Activated CD4-positive, CD25-positive, alpha-beta regulatory T cell (primary cell): ENCODE measurements at regions not wholly inside any gene's neighbourhood (a gene's known extent, or its start where the extent isn't known, plus 50 kb on each side); places are given as distances from the start of the nearest gene placed in this dataset.
"Not testable (repeated sequence)": the region's sequence is repeated elsewhere in the genome, so short reads cannot be mapped to it uniquely, and the experiment has no call there.

ENCODE experiments used
- DNase-seq, 4 experiments: peaks; one replicate each; lab custom pipeline; 2025; lab: John Stamatoyannopoulos, UW

DNA sequence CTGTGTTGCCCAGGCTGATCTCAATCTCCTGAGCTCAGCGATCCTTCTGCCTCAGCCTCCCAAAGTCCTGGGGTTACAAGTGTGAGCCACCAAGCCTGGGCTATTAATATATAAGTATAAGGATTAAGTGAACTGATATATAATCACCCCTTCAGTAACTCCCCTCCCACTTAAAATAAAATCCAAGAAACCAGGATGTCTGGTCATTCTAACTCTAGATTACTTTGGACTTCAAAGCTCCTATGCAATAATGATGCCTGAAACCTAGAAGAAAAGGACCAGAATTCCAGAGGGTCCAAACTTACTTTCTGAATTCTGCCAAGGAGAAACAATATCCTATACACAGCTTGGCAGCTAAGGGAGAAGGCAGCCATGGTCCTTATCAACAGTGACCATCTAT, 206.8 kb upstream of the ZNF217 start:
- DNase-seq = no peak

DNA sequence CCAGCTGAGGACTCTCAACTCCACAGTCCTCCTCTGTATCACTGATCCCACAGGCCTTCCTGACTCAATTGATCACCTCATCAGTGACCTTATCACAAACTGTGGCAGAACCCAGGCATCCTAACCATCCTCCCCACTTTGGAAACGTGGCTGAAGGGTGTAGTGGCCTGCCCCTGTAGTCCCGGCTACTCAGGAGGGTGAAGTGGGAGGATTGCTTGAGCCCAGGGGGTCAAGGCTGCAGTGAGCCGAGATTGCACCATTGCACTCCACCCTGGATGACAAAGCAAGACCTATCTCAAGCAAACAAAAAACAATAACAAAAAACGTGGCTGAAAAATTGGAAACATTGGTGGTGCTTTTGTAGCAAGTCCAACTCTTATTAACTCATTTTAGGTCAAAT, 203.4 kb upstream of the ZNF217 start:
- DNase-seq = no peak

DNA sequence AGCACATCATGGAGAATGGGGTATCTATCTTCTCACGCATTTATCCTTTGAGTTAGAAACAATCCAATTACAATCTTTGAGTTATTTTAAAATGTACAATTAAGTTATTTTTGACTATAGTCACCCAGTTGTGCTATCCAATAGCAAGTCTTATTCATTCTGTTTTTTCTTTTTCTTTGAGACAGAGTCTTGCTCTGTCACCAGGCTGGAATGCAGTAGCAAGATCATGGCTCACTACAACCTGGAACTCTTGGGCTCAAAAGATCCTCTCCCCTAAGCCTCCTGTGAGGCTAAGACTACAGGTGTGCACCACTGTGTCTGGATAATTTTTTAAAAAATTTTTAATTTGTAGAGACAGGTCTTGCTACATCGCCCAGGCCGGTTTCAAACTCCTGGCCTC, 201.5 kb upstream of the ZNF217 start:
- DNase-seq = no peak

DNA sequence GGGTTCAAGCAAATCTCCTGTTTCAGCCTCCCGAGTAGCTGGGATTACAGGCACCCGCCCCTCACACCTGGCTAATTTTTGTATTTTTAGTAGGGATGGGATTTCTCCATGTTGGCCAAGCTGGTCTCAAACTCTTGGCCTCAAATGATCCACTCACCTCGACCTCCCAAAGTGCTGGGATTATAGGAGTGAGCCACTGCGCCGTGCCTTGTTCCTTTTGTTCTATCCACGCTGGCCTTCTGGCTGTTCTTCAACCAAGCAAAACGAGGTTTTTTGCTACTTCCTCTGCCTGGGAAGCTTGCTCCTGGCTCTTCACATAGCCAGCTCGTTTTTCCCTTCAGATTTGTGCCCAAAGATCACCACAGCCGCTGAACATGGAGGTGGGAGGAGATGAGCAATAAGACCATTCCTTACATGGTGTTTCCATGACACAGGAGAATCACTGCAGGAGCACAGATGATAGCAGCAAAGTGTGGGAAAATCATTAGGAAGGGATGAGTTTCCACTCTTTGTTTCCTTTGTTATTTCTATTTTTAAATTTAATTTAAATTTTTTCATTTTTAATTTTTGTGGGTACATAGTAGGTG, 201.0 kb upstream of the ZNF217 start:
- no peak for DNase-seq

DNA sequence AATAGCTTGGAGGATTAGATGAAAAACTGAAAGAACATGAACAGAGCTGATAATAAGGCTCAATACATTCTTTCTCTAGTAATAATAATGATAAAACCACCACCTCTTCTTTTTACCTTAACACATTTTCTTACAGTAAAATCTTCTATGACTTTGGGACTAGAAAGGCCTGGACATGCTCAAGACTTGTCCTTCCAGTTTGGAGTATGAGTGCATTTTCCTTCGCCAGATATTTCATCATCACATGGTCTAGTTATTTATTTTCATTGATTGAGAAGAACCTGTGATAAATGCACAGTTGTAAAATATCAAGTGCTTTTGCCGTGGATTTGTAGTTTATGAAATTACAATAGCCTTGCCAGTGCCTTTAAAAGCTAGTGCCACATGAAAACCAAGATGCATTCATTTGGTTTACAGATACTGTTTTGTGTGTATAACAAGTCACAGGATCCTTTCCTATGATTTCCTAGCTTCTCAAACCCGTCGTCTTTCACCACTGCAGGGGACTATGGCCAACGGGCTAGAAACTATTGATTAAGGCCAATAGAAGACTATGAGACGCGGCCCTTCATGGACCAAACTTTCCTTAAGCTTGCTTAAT, 200.2 kb upstream of the ZNF217 start:
- no peak for DNase-seq

DNA sequence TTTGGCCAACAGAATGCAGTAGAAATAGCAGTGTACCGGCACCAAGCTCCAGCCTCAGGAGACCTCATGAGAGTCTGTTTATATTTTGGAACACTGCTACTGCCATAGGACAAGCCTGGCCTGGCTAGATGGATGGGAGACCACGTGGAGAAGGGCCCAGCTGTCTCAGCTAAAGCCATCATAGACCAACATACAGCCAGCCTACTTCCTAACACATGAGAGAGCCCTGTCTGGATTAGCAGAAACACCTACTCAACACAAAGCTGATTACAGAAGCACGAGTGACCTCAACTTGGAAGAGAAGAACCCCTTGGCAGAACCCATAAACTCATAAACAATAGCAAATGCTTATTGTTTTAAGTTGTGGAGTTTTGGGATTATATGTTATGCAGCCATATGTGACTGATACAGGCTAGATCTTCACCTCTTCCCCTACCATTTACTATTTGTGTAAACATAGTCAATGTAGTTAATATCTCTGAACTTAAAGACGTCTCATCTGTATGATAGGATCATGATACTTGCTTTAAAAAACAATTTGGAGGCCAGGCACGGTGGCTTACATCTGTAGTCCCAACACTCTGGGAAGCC, 199.4 kb upstream of the ZNF217 start:
- DNase-seq = no peak

DNA sequence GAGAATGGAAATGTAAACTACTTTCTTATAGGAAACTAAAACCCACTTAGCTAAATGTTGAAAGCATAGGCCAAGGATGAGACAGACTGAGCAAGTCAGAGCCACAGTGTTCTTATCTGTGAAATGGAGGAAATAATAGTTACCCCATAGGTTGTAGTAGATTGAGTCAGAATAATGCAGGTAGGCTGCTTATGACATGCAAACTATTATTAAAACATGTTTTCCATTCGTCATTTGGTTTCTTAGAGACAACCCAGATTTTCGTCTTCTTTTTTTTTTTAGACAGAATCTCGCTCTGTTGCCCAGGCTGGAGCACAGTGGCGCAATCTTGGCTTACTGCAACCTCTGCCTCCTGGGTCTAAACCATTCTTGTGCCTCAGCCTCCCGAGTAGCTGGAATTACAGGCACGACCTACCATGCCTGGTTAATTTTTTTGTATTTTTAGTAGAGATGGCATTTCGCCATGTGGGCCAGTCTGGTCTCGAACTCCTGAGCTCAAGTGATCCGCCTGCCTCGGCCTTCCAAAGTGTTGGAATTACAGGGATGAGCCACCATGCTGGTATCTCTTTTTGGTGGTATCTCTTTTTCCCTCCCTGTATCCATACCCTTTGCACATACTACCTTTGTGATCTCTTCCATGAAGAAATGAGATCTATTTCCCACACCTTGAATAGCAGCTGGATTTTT, 196.5 kb upstream of the ZNF217 start:
- no peak for DNase-seq

DNA sequence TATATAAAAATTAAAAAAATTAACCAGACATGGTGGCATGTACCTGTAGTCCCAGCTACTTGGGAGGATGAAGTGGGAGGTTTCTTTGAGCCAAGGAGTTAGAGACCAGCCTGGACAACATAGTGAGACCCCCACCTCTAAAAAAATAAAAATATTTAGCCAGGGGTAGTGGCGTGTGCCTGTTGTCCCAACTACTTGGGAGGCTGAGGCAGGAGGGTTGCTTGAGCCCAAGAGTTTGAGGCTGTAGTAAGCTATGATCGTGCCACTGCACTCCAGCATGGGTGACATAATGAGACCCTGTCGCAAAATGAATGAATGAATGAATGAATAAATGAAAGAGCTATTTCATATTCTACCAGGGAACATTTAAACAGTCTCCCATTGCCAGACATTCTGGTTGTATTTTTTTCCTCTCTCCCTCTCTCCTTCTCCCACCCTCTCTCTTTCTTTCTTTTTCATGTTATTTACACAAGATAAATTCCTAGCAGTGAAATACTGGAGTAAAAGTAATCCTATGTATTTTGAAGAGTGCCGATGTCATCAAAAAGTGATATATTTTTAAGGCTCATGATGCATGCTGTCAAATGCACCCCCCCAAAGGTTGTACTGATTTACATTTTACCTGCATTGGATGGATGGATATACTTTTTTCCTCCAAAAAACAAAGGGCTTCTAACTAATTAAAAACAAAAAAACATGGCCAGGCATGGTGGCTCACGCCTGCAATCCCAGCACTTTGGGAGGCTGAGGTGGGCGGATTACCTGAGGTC, 194.8 kb upstream of the ZNF217 start:
- DNase-seq = no peak

DNA sequence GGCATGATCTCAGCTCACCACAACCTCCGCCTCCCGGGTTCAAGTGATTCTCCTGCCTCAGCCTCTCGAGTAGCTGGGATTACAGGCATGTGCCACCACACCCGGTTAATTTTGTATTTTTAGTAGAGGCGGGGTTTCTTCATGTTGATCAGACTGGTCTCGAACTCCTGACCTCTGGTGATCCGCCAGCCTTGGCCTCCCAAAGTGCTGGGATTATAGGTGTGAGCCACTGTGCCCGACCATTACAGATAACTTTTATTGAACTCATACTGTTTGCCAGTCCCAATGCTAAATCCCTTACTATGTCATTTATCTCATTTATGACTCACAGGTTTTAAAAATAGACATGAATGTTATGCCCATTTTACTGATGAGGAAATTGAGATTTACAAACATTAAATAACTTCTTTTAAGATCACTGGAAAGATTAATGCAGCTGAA, 193.9 kb upstream of the ZNF217 start:
- DNase-seq = not testable (repeated sequence)

DNA sequence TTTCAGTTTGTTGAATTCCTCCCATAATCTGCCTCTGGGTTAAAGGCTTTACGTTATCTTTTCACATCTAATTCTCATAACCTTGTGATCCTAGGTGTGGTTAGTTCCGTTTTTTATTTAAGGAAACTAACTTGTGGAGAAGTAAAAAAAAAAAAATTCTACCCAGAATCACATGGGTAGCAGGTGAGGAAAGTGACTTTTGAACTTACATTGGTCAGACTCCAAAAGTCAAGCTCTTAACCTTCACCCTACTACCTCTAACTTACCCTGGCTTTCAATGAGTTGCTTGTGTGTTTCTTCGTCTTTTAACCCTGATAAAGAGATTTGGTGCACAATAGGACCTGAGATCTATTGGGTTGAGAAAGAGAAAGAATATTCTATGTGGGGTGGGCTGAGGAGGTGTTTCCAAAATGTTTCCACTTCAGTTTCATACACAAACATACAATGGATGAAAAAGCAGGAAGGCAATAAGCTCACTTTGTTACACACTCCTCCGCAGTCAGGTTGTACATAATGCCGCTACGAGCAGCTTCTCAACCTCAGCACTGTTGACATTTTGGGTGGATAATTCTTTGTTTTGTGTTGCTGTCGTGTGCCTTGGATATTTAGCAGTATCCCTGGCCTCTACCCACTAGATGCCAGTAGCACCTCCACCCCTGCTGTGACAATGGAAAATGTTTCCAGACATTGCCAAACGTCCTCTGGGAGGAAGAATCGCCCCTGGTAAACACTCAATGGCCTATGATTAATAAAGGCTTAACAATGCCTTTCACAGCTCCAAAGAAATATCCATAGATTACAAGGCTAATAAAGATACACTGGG, 193.0 kb upstream of the ZNF217 start:
- DNase-seq = no peak

DNA sequence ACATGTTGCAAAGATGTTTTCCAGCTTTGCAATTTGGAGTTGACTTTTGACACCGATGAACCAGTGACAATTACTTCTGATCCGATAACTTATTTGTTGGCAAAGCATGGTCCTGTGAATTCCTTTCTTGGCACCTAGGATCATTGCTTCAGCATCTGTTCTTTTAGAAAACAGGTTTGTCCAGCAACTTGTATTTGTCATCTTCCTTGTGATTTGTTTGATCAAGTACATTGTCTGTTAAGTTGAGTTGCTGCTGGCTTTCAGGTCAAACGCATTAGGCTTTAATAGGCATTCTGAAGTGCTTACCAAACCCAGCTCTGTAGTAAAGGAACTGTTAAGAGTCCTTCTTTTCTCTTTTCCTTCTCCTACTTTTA, 192.4 kb upstream of the ZNF217 start:
- DNase-seq = no peak

DNA sequence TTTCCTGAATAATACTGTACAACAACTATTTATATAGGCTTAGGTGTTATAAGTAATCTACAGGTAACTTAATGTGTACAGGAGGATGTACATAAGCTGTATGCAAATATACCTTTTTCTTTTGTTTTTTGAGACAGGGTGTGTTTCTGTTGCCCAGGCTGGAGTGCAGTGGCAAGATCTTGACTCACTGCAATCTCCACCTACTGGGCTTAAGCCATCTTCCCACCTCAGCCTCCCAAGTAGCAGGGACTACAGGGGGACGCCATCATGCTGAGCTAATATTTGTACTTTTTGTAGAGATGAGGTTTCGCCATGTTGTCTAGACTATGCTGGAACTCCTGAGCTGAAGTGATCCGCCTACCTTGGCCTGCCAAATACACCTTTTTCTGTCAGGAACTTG, 191.7 kb upstream of the ZNF217 start:
- DNase-seq = no peak

DNA sequence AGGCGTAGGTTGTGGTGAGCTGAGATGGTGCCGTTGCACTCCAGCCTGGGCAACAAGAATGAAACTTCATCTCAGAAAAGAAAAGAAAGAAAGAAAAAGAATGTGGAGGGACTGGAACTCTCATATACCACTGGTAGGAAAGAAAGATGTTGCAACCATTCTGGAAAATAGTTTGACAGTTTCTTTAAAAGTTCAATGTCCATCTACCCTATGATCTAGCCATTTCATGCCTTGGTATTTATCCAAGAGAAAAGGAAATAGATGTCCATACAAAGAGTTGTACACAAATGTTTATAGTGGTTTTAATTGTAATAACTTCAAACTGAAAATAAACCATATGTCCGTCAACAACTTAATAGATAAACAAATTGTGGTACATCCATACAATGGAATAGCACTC, 190.1 kb upstream of the ZNF217 start:
- no peak for DNase-seq

DNA sequence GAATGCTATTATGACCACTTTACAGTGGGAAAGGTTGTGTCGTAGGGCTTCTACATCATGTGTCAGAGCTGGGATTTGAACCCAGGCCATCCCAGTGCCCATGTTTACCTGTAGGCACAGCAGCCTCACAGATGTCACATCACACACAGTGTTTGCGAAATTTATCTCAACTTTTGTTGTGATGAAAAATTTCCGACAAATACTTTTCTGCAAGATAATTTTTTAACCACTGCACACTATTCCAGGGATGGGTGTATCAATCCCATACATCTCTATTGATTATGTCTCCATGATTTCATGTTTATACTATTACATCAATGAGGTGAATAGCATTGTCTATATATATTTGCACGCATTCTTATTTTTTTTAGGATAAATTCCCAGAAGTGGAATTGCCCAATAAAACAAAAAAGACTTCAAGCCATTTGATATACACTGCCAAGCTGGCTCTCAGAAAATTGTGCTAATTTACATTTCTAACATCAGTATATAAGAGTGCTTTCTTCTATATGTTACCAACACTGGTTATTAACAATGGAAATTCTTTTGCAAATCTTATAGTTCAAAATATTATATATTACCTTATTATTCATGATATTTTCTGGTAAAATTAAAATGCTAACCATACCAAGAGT, 189.1 kb upstream of the ZNF217 start:
- no peak for DNase-seq

DNA sequence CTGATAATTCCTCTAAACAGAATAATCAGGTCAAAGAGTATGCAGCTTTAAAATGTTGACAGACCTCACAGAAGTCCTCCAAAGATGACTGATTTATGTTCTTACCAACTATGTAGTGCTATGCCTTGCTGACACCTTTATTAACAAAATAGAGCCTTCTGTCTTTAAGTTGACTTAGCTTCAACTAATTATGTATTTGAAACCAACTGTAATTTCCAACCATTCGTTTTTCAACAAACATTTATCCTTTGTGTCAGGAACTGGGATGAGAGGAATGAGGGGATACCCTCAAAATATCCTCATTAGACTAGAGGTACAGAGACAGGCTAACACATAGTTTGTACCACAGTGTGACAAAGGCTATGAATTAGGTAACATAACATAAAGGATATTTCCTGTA, 186.2 kb upstream of the ZNF217 start:
- no peak for DNase-seq

DNA sequence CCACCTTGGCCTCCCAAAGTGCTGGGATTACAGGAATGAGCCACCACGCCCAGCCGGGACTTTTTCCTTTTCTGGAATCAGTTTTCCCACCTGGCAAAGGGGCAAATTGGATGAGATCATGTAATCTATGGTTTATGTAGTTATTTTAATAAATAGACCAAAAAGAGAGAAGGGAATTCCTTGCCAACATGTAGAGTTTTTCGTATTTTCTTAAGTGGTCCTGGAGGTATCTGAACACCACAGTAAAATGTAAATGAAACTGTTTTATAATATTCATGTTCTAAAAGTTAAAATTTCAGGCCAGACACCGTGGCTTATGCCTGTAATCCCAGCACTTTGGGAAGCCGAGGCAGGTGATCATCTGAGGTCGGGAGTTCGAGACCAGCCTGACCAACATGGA, 185.1 kb upstream of the ZNF217 start:
- DNase-seq = no peak

DNA sequence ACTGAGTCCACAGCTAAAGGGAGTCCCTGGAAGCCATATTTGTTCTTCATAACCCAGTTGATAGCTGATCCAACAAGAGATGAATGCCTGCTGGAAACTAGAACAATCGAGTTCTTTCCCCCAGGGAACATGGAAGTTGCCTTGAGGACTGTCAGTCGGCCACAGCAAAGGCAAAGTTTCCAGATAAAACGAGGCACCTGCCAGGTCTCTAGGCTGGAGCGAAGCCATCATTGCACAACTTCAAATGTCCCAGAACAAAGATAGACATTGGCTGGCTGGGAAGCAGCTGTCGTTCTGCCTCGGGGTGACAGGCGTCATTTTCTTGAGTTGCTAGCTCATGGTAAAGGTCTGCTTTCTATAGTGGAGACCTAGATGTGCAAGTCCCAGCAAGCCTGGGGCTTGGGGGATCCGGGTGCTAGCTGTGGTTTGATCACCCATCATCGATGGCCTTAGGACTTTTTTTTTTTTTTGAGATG, 184.4 kb upstream of the ZNF217 start:
- no peak for DNase-seq

DNA sequence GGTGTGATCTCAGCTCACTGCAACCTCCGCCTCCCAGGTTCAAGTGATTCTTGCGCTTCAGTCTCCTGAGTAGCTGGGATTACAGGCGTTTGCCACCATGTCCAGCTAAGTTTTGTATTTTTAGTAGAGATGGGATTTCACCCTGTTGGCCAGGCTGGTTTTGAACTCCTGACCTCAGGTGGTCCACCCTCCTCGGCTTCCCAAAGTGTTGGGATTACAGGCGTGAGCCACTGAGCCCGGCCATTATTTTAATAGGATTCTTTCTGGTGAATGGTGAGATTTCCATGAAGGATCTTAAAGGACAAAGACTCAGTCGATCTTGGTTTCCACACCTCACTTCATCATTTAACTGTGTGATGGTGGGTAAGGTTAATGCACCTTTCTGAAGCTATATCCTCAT, 183.8 kb upstream of the ZNF217 start:
- not testable (repeated sequence) for DNase-seq

DNA sequence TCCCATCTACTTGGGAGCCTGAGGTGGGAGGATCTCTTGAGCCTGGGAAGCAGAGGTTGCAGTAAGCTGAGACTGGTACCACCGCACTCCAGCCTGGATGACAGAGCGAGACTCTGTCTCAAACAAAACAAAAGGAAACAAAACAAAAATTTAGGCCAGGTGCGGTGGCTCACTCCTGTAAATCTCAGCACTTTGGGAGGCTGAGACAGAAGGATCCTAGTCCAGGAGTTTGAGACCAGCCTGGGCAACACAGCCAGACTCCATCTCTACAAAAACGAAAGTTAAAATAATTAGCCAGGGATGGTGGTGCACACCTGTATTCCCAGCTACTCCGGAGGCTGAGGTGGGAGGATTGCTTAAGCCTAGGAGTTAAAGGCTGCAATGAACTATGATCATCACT, 183.2 kb upstream of the ZNF217 start:
- no peak for DNase-seq

DNA sequence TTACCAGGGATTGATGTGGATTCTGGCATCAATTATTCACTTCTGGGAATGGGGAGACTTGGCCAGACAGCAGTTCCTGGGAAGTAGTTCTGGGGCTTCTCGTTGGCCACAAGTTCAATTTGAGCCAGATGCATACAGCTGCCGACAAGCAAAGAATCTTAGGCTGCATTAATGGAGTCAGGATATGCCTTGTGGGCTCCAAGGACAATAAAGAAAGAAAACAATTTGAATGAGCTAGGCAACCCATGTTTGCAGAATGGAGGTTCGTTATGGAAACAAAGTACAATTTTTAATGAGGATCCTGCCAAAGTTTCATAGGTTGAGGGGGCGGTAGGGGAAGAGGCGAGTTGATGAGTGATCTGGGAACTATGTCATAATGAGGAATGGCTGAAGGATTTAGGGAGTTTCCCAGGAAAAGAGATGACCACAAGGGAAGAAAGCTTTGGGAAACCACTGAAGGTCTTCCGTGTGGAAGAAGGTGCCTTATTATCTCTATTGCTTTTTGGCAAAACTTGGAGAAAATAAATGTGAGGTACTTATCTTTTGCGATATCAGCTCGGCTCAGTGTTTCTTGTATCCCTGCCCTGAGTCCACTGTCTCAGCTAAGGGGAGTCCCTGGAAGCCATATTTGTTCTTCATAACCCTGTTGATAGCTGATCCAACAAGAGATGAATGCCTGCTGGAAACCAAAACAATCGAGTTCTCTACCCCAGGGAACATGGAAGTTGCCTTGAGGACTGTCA, 181.0 kb upstream of the ZNF217 start:
- no peak for DNase-seq
